ENCODE measurements at regions not wholly inside any gene's neighbourhood (a gene's known extent, or its start where the extent isn't known, plus 50 kb on each side); places are given as distances from the start of the nearest gene placed in this dataset.

- Histone ChIP-seq H3K36me3 (ENCODE audit: control insufficient read depth in 1 of 2, insufficient read depth in 2 of 2, low read length in 2 of 2) (no peaks in the 10 kb centered on the region), H3K27me3 (ENCODE audit: control insufficient read depth in 1 of 2, insufficient read depth in 2 of 2, low read length in 2 of 2) (no peaks in the 10 kb centered on the region), H3K9ac (ENCODE audit: low read depth in 1 of 2, low read length in 2 of 2) (no peak overlapping the region), H3K4me3 (ENCODE audit: low read depth in 1 of 2, low read length in 2 of 2) (no peak overlapping the region), H3K27ac (ENCODE audit: low read depth, low read length) (no peak overlapping the region), H3K9me3 (ENCODE audit: control insufficient read depth in 1 of 2, low read length in 2 of 2) (no peaks in the 10 kb centered on the region), H3K4me1 (ENCODE audit: control insufficient read depth in 1 of 2, insufficient read depth in 2 of 2, low read length in 2 of 2) (no peaks in the 10 kb centered on the region)
Measured at GRCh38 chr4:170729236-170729635, 639.5 kb upstream of the AADAT start.

DNA sequence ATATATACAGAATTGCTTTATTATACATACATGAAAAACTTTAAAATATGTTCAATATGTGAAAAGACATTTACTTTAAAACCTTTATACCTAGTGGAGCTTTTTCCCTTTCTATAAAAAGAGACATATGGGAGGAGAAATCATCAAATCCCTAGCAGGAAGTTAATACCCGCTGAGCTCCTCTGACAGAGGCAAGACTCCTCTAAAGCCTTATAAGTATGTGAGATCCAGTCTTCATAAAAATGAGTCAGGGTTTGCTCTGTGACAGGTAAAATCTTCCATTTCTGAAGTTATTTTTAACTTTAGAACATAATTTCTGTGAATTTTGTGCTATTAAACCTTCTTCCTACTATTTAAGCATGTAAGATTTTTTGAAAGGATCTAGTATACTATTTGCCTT is 634.4 kb upstream of the AADAT start:
- no peaks in the 10 kb centered on the region for H3K4me1 ChIP-seq (ENCODE audit: control insufficient read depth in 1 of 2, insufficient read depth in 2 of 2, low read length in 2 of 2)
- no peak overlapping the region for H3K27ac ChIP-seq (ENCODE audit: low read depth, low read length)
- H3K9me3 ChIP-seq (ENCODE audit: control insufficient read depth in 1 of 2, low read length in 2 of 2): no peaks in the 10 kb centered on the region
- H3K9ac ChIP-seq (ENCODE audit: low read depth in 1 of 2, low read length in 2 of 2): no peak overlapping the region
- no peaks in the 10 kb centered on the region for H3K27me3 ChIP-seq (ENCODE audit: control insufficient read depth in 1 of 2, insufficient read depth in 2 of 2, low read length in 2 of 2)
- H3K36me3 ChIP-seq (ENCODE audit: control insufficient read depth in 1 of 2, insufficient read depth in 2 of 2, low read length in 2 of 2): no peaks in the 10 kb centered on the region
- H3K4me3 ChIP-seq (ENCODE audit: low read depth in 1 of 2, low read length in 2 of 2): no peak overlapping the region

DNA sequence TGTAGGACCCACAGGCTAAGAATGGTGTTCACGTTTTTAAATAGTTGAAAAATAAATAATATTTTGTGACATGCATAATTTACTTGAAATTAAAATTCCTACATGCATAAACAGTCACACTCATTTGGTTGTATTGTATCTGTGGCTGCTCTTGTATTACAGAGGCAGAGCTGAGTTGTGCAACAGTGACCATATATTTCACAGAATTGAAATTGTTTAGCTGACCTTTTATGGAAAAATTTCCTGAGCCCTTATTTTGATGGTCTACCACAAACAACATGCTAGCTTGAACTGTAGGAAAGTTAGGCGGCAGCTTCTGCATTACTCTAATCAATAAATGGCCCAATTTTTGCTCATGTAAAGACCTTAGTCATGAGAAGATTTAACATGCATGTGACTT is 633.4 kb upstream of the AADAT start:
- H3K27ac ChIP-seq (ENCODE audit: low read depth, low read length): no peak overlapping the region
- H3K4me1 ChIP-seq (ENCODE audit: control insufficient read depth in 1 of 2, insufficient read depth in 2 of 2, low read length in 2 of 2): no peaks in the 10 kb centered on the region
- no peak overlapping the region for H3K4me3 ChIP-seq (ENCODE audit: low read depth in 1 of 2, low read length in 2 of 2)
- no peaks in the 10 kb centered on the region for H3K36me3 ChIP-seq (ENCODE audit: control insufficient read depth in 1 of 2, insufficient read depth in 2 of 2, low read length in 2 of 2)
- H3K9me3 ChIP-seq (ENCODE audit: control insufficient read depth in 1 of 2, low read length in 2 of 2): no peaks in the 10 kb centered on the region
- H3K27me3 ChIP-seq (ENCODE audit: control insufficient read depth in 1 of 2, insufficient read depth in 2 of 2, low read length in 2 of 2): no peaks in the 10 kb centered on the region
- H3K9ac ChIP-seq (ENCODE audit: low read depth in 1 of 2, low read length in 2 of 2): no peak overlapping the region

DNA sequence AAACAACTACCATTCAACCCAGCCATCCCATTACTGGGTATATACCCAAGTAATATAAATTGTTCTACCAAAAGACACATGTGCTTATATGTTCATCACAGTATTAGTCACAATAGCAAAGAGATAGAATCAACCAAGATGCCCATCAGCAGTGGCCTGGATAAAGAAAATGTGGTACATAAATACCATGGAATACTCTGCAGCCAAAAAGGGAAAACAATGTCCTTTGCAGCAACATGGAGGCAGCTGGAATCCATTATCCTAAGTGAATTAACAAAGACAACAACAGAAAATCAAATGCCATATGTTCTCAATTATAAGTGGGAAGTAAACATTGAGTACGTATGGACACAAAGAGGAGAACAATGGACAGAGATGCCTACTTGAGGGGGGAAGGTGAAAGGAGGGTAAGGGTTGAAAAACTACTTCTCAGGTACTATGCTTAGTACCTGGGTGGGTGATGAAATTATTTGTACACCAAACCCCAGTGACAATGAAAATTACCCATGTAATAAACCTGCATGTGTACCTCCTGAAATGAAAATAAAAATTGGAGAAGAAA is 632.1 kb upstream of the AADAT start:
- no peak overlapping the region for H3K4me3 ChIP-seq (ENCODE audit: low read depth in 1 of 2, low read length in 2 of 2)
- H3K9me3 ChIP-seq (ENCODE audit: control insufficient read depth in 1 of 2, low read length in 2 of 2): no peaks in the 10 kb centered on the region
- H3K4me1 ChIP-seq (ENCODE audit: control insufficient read depth in 1 of 2, insufficient read depth in 2 of 2, low read length in 2 of 2): no peaks in the 10 kb centered on the region
- H3K27ac ChIP-seq (ENCODE audit: low read depth, low read length): no peak overlapping the region
- H3K27me3 ChIP-seq (ENCODE audit: control insufficient read depth in 1 of 2, insufficient read depth in 2 of 2, low read length in 2 of 2): no peaks in the 10 kb centered on the region
- H3K9ac ChIP-seq (ENCODE audit: low read depth in 1 of 2, low read length in 2 of 2): no peak overlapping the region
- no peaks in the 10 kb centered on the region for H3K36me3 ChIP-seq (ENCODE audit: control insufficient read depth in 1 of 2, insufficient read depth in 2 of 2, low read length in 2 of 2)

DNA sequence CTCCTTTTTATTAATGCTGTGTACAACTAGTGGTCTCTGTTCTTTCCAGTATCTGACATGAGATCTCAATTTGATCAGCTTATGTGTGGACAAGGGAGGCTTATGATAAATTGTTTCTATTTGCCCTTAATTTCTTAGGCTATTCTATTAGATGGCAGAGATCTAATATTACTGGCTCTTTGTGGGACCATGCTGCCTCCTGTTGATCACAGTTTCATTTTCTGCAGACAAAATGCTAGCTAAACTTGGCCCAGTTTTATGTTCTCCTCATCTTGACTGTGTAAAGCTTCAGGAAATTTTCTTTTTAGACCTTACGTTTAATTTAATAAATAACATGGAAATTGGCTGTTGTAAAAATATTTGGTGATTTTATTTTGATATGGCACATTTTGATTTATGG is 627.1 kb upstream of the AADAT start:
- Histone ChIP-seq H3K4me1 (ENCODE audit: control insufficient read depth in 1 of 2, insufficient read depth in 2 of 2, low read length in 2 of 2) (no peaks in the 10 kb centered on the region), H3K4me3 (ENCODE audit: low read depth in 1 of 2, low read length in 2 of 2) (no peak overlapping the region), H3K9ac (ENCODE audit: low read depth in 1 of 2, low read length in 2 of 2) (no peak overlapping the region), H3K27ac (ENCODE audit: low read depth, low read length) (no peak overlapping the region), H3K9me3 (ENCODE audit: control insufficient read depth in 1 of 2, low read length in 2 of 2) (no peaks in the 10 kb centered on the region), H3K36me3 (ENCODE audit: control insufficient read depth in 1 of 2, insufficient read depth in 2 of 2, low read length in 2 of 2) (no peaks in the 10 kb centered on the region), H3K27me3 (ENCODE audit: control insufficient read depth in 1 of 2, insufficient read depth in 2 of 2, low read length in 2 of 2) (no peaks in the 10 kb centered on the region)

DNA sequence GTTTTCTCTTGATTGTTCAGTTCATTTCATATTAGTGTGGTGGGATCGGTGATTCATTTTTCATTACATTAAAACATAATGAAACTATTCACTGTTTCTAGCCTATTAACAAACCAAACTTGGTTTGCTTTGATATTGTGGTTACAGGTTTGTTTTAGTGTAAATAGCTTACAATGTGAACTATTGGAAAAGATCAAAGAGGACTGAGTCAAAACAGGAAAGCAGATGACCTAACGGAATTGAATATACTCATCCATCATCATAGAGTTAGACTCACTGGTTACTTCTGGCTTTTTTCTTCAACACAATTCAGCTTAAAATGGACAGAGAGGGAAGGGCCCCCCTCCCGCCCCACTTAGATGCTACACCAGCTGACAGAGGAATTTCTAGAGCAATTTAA is 616.2 kb upstream of the AADAT start:
- H3K4me3 ChIP-seq (ENCODE audit: low read depth in 1 of 2, low read length in 2 of 2): no peak overlapping the region
- H3K27me3 ChIP-seq (ENCODE audit: control insufficient read depth in 1 of 2, insufficient read depth in 2 of 2, low read length in 2 of 2): no peaks in the 10 kb centered on the region
- no peak overlapping the region for H3K9ac ChIP-seq (ENCODE audit: low read depth in 1 of 2, low read length in 2 of 2)
- no peaks in the 10 kb centered on the region for H3K4me1 ChIP-seq (ENCODE audit: control insufficient read depth in 1 of 2, insufficient read depth in 2 of 2, low read length in 2 of 2)
- no peaks in the 10 kb centered on the region for H3K36me3 ChIP-seq (ENCODE audit: control insufficient read depth in 1 of 2, insufficient read depth in 2 of 2, low read length in 2 of 2)
- no peaks in the 10 kb centered on the region for H3K9me3 ChIP-seq (ENCODE audit: control insufficient read depth in 1 of 2, low read length in 2 of 2)
- no peak overlapping the region for H3K27ac ChIP-seq (ENCODE audit: low read depth, low read length)

DNA sequence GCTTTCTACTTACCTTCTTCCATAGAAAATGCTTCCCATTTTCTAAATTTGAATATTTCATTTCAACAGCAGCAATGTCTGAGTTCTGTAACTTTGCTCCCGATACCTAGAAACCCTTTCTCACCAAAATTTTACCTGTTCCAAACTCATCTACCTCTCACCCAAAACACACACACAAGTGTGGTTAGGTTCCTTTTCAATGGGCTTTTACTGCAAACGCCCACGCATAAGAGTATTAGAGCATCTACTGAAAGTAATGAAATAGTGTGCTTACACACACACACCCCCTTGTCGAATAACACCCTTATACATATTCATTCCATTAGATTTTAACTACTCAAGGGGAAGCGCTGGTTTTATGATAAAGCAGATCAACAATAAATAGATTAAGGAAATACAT is 610.3 kb upstream of the AADAT start:
- no peak overlapping the region for H3K4me3 ChIP-seq (ENCODE audit: low read depth in 1 of 2, low read length in 2 of 2)
- H3K27ac ChIP-seq (ENCODE audit: low read depth, low read length): no peak overlapping the region
- H3K9me3 ChIP-seq (ENCODE audit: control insufficient read depth in 1 of 2, low read length in 2 of 2): no peaks in the 10 kb centered on the region
- H3K27me3 ChIP-seq (ENCODE audit: control insufficient read depth in 1 of 2, insufficient read depth in 2 of 2, low read length in 2 of 2): no peaks in the 10 kb centered on the region
- no peaks in the 10 kb centered on the region for H3K36me3 ChIP-seq (ENCODE audit: control insufficient read depth in 1 of 2, insufficient read depth in 2 of 2, low read length in 2 of 2)
- H3K4me1 ChIP-seq (ENCODE audit: control insufficient read depth in 1 of 2, insufficient read depth in 2 of 2, low read length in 2 of 2): peaks cover 0 to 8% of the 10 kb centered on the region in 2 donors
- H3K9ac ChIP-seq (ENCODE audit: low read depth in 1 of 2, low read length in 2 of 2): no peak overlapping the region

GRCh38 chr4:170698334-170698733 is 608.6 kb upstream of the AADAT start:
- Histone ChIP-seq H3K4me1 (ENCODE audit: control insufficient read depth in 1 of 2, insufficient read depth in 2 of 2, low read length in 2 of 2) (peaks cover 0 to 8% of the 10 kb centered on the region in 2 donors), H3K9me3 (ENCODE audit: control insufficient read depth in 1 of 2, low read length in 2 of 2) (no peaks in the 10 kb centered on the region), H3K36me3 (ENCODE audit: control insufficient read depth in 1 of 2, insufficient read depth in 2 of 2, low read length in 2 of 2) (no peaks in the 10 kb centered on the region), H3K27me3 (ENCODE audit: control insufficient read depth in 1 of 2, insufficient read depth in 2 of 2, low read length in 2 of 2) (no peaks in the 10 kb centered on the region), H3K27ac (ENCODE audit: low read depth, low read length) (no peak overlapping the region), H3K9ac (ENCODE audit: low read depth in 1 of 2, low read length in 2 of 2) (no peak overlapping the region), H3K4me3 (ENCODE audit: low read depth in 1 of 2, low read length in 2 of 2) (no peak overlapping the region)

GRCh38 chr4:170697845-170698244 is 608.1 kb upstream of the AADAT start:
- H3K27me3 ChIP-seq (ENCODE audit: control insufficient read depth in 1 of 2, insufficient read depth in 2 of 2, low read length in 2 of 2): no peaks in the 10 kb centered on the region
- H3K36me3 ChIP-seq (ENCODE audit: control insufficient read depth in 1 of 2, insufficient read depth in 2 of 2, low read length in 2 of 2): no peaks in the 10 kb centered on the region
- no peak overlapping the region for H3K4me3 ChIP-seq (ENCODE audit: low read depth in 1 of 2, low read length in 2 of 2)
- no peak overlapping the region for H3K9ac ChIP-seq (ENCODE audit: low read depth in 1 of 2, low read length in 2 of 2)
- H3K4me1 ChIP-seq (ENCODE audit: control insufficient read depth in 1 of 2, insufficient read depth in 2 of 2, low read length in 2 of 2): peaks cover 0 to 8% of the 10 kb centered on the region in 2 donors
- no peaks in the 10 kb centered on the region for H3K9me3 ChIP-seq (ENCODE audit: control insufficient read depth in 1 of 2, low read length in 2 of 2)
- H3K27ac ChIP-seq (ENCODE audit: low read depth, low read length): no peak overlapping the region

DNA sequence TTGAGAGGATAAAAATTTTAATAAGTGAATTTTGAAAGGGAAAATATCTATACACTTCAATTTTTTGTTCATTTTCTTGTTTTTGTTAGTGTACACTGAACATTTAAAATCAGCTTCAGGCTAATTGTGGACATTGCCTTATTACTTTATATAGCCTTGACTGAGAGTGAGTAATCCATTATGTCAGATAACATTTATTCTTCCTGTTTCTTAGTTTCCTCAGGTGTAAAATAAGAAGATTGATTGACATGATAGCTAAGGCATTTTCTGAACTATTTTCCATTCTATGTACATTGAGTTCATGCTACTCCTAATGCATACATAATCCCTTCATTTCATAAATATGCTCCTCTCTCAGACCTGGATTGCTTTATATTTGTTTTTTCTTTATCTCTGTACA is 607.3 kb upstream of the AADAT start:
- Histone ChIP-seq H3K27me3 (ENCODE audit: control insufficient read depth in 1 of 2, insufficient read depth in 2 of 2, low read length in 2 of 2) (no peaks in the 10 kb centered on the region), H3K4me3 (ENCODE audit: low read depth in 1 of 2, low read length in 2 of 2) (no peak overlapping the region), H3K9ac (ENCODE audit: low read depth in 1 of 2, low read length in 2 of 2) (no peak overlapping the region), H3K36me3 (ENCODE audit: control insufficient read depth in 1 of 2, insufficient read depth in 2 of 2, low read length in 2 of 2) (no peaks in the 10 kb centered on the region), H3K9me3 (ENCODE audit: control insufficient read depth in 1 of 2, low read length in 2 of 2) (no peaks in the 10 kb centered on the region), H3K4me1 (ENCODE audit: control insufficient read depth in 1 of 2, insufficient read depth in 2 of 2, low read length in 2 of 2) (peaks cover 0 to 8% of the 10 kb centered on the region in 2 donors), H3K27ac (ENCODE audit: low read depth, low read length) (no peak overlapping the region)

DNA sequence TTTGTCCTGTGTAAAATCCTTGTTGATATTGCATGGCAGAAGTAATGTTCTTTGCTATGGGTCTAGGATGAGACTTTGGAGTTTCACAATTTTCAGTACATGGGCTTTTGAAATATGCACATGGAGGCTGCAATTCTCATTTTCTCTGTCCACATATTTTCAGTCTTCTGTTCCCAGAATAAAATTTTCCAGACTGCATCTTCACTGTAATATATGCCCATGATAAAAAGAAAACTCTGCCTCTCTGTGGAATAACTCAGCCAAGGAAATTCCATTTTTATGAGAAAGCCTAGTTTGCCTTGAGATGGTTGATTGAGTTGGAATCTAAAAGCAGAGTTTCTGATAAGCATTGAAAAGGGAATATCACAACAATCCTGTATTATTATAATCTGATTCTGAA is 601.4 kb upstream of the AADAT start:
- Histone ChIP-seq H3K27me3 (ENCODE audit: control insufficient read depth in 1 of 2, insufficient read depth in 2 of 2, low read length in 2 of 2) (no peaks in the 10 kb centered on the region), H3K4me1 (ENCODE audit: control insufficient read depth in 1 of 2, insufficient read depth in 2 of 2, low read length in 2 of 2) (no peaks in the 10 kb centered on the region), H3K27ac (ENCODE audit: low read depth, low read length) (no peak overlapping the region), H3K36me3 (ENCODE audit: control insufficient read depth in 1 of 2, insufficient read depth in 2 of 2, low read length in 2 of 2) (no peaks in the 10 kb centered on the region), H3K4me3 (ENCODE audit: low read depth in 1 of 2, low read length in 2 of 2) (no peak overlapping the region), H3K9ac (ENCODE audit: low read depth in 1 of 2, low read length in 2 of 2) (no peak overlapping the region), H3K9me3 (ENCODE audit: control insufficient read depth in 1 of 2, low read length in 2 of 2) (no peaks in the 10 kb centered on the region)

Data from duodenal mucosa (tissue), 2 donors.